ENCODE measurements at regions not wholly inside any gene's neighbourhood (a gene's known extent, or its start where the extent isn't known, plus 50 kb on each side); places are given as distances from the start of the nearest gene placed in this dataset.
A peak's percentile ranks its signal among the peaks of the same experiment; 100 is the strongest.

GRCh38 chr5:28523888-28524635, 1485.7 kb upstream of the CDH9 start:
- H3K27ac Mint-ChIP-seq = no peak overlapping the region
- no peaks in the 10 kb centered on the region for H3K27me3 Mint-ChIP-seq
- DNase-seq = no peak
- H3K36me3 Mint-ChIP-seq = no peaks in the 10 kb centered on the region
- H3K4me1 Mint-ChIP-seq = no peaks in the 10 kb centered on the region
- no peak for ATAC-seq (replicated peaks)
- H3K9me3 Mint-ChIP-seq = peaks cover 7 to 14% of the 10 kb centered on the region in 2 donors
- no peak overlapping the region for H3K4me3 Mint-ChIP-seq

- H3K4me1 Mint-ChIP-seq = no peaks in the 10 kb centered on the region
- ATAC-seq (replicated peaks) (no peak), DNase-seq (no peak)
- H3K4me3 Mint-ChIP-seq = no peak overlapping the region
- no peak overlapping the region for H3K27ac Mint-ChIP-seq
- no peaks in the 10 kb centered on the region for H3K36me3 Mint-ChIP-seq
- peaks cover 7 to 12% of the 10 kb centered on the region in 2 donors for H3K9me3 Mint-ChIP-seq
- H3K27me3 Mint-ChIP-seq = no peaks in the 10 kb centered on the region
Observed at GRCh38 chr5:28523416-28523815, 1485.0 kb upstream of the CDH9 start.

- ATAC-seq (replicated peaks) (no peak), DNase-seq (no peak)
- H3K27me3 Mint-ChIP-seq = no peaks in the 10 kb centered on the region
- no peaks in the 10 kb centered on the region for H3K4me1 Mint-ChIP-seq
- no peak overlapping the region for H3K27ac Mint-ChIP-seq
- no peaks in the 10 kb centered on the region for H3K36me3 Mint-ChIP-seq
- H3K4me3 Mint-ChIP-seq = no peak overlapping the region
- H3K9me3 Mint-ChIP-seq = peaks cover 0 to 6% of the 10 kb centered on the region in 2 donors
Observed at GRCh38 chr5:28517691-28518090, 1479.3 kb upstream of the CDH9 start.

GRCh38 chr5:28516722-28517121, 1478.3 kb upstream of the CDH9 start:
- ATAC-seq (replicated peaks) = no peak
- H3K27me3 Mint-ChIP-seq = no peaks in the 10 kb centered on the region
- no peaks in the 10 kb centered on the region for H3K36me3 Mint-ChIP-seq
- no peak overlapping the region for H3K4me3 Mint-ChIP-seq
- H3K4me1 Mint-ChIP-seq = no peaks in the 10 kb centered on the region
- no peak overlapping the region for H3K27ac Mint-ChIP-seq
- peaks cover 0 to 4% of the 10 kb centered on the region in 2 donors for H3K9me3 Mint-ChIP-seq
- no peak for DNase-seq

- Mint-ChIP-seq H3K4me1 (no peaks in the 10 kb centered on the region), H3K27ac (no peak overlapping the region), H3K36me3 (no peaks in the 10 kb centered on the region), H3K9me3 (no peaks in the 10 kb centered on the region), H3K27me3 (no peaks in the 10 kb centered on the region), H3K4me3 (no peak overlapping the region)
- no peak for DNase-seq
- ATAC-seq (replicated peaks) = no peak
Observed at GRCh38 chr5:28512648-28513047, 1474.3 kb upstream of the CDH9 start.

GRCh38 chr5:28505121-28505520, 1466.7 kb upstream of the CDH9 start:
- Mint-ChIP-seq H3K4me3 (no peak overlapping the region), H3K27me3 (no peaks in the 10 kb centered on the region), H3K4me1 (no peaks in the 10 kb centered on the region), H3K36me3 (no peaks in the 10 kb centered on the region), H3K9me3 (peaks cover 0 to 8% of the 10 kb centered on the region in 2 donors), H3K27ac (no peak overlapping the region)
- ATAC-seq (replicated peaks) = no peak
- no peak for DNase-seq

- peak overlapping the region; percentile 31 for H3K27ac Mint-ChIP-seq
- ATAC-seq (replicated peaks) = no peak
- no peak overlapping the region for H3K4me3 Mint-ChIP-seq
- no peaks in the 10 kb centered on the region for H3K36me3 Mint-ChIP-seq
- peaks cover 0 to 9% of the 10 kb centered on the region in 2 donors for H3K9me3 Mint-ChIP-seq
- DNase-seq = no peak
- H3K4me1 Mint-ChIP-seq = no peaks in the 10 kb centered on the region
- no peaks in the 10 kb centered on the region for H3K27me3 Mint-ChIP-seq
Observed at GRCh38 chr5:28500511-28500910, 1462.1 kb upstream of the CDH9 start.

- Mint-ChIP-seq H3K27ac (no peak overlapping the region), H3K4me3 (no peak overlapping the region), H3K4me1 (no peaks in the 10 kb centered on the region), H3K36me3 (no peaks in the 10 kb centered on the region), H3K27me3 (no peaks in the 10 kb centered on the region), H3K9me3 (peaks cover 0 to 6% of the 10 kb centered on the region in 2 donors)
- ATAC-seq (replicated peaks) (no peak), DNase-seq (no peak)
Observed at GRCh38 chr5:28499766-28500290, 1461.4 kb upstream of the CDH9 start.

- H3K36me3 Mint-ChIP-seq = no peaks in the 10 kb centered on the region
- H3K9me3 Mint-ChIP-seq = peaks cover 0 to 8% of the 10 kb centered on the region in 2 donors
- ATAC-seq (replicated peaks) (no peak), DNase-seq (no peak)
- no peaks in the 10 kb centered on the region for H3K27me3 Mint-ChIP-seq
- no peak overlapping the region for H3K27ac Mint-ChIP-seq
- no peaks in the 10 kb centered on the region for H3K4me1 Mint-ChIP-seq
- no peak overlapping the region for H3K4me3 Mint-ChIP-seq
Observed at GRCh38 chr5:28495876-28496275, 1457.5 kb upstream of the CDH9 start.

- Mint-ChIP-seq H3K4me3 (no peak overlapping the region), H3K27ac (no peak overlapping the region), H3K27me3 (no peaks in the 10 kb centered on the region), H3K9me3 (peaks cover 0 to 8% of the 10 kb centered on the region in 2 donors), H3K4me1 (no peaks in the 10 kb centered on the region), H3K36me3 (no peaks in the 10 kb centered on the region)
- ATAC-seq (replicated peaks) (no peak), DNase-seq (no peak)
Observed at GRCh38 chr5:28493456-28493855, 1455.1 kb upstream of the CDH9 start.

- DNase-seq = no peak
- Mint-ChIP-seq H3K4me3 (no peak overlapping the region), H3K9me3 (peaks cover 0 to 6% of the 10 kb centered on the region in 2 donors), H3K36me3 (no peaks in the 10 kb centered on the region), H3K4me1 (no peaks in the 10 kb centered on the region), H3K27me3 (no peaks in the 10 kb centered on the region), H3K27ac (no peak overlapping the region)
- ATAC-seq (replicated peaks) = no peak
Observed at GRCh38 chr5:28488752-28489151, 1450.4 kb upstream of the CDH9 start.

- Mint-ChIP-seq H3K4me3 (no peak overlapping the region), H3K4me1 (no peaks in the 10 kb centered on the region), H3K9me3 (peaks cover 0 to 2% of the 10 kb centered on the region in 2 donors), H3K36me3 (no peaks in the 10 kb centered on the region), H3K27ac (no peak overlapping the region), H3K27me3 (no peaks in the 10 kb centered on the region)
- no peak for DNase-seq
- no peak for ATAC-seq (replicated peaks)
Observed at GRCh38 chr5:28483327-28484025, 1445.1 kb upstream of the CDH9 start.

GRCh38 chr5:28473531-28474107, 1435.2 kb upstream of the CDH9 start:
- DNase-seq = no peak
- Mint-ChIP-seq H3K36me3 (no peaks in the 10 kb centered on the region), H3K4me3 (no peak overlapping the region), H3K9me3 (peaks cover 0 to 3% of the 10 kb centered on the region in 2 donors), H3K27ac (no peak overlapping the region), H3K27me3 (no peaks in the 10 kb centered on the region), H3K4me1 (no peaks in the 10 kb centered on the region)
- no peak for ATAC-seq (replicated peaks)

- H3K9me3 Mint-ChIP-seq = peaks cover 2 to 6% of the 10 kb centered on the region in 2 donors
- H3K4me1 Mint-ChIP-seq = peaks cover 0 to 2% of the 10 kb centered on the region in 2 donors
- no peak overlapping the region for H3K27ac Mint-ChIP-seq
Observed at GRCh38 chr5:28468166-28468565, 1429.8 kb upstream of the CDH9 start.

GRCh38 chr5:28463728-28464127, 1425.3 kb upstream of the CDH9 start:
- peaks cover 0 to 2% of the 10 kb centered on the region in 2 donors for H3K4me1 Mint-ChIP-seq
- peaks cover 2 to 3% of the 10 kb centered on the region in 2 donors for H3K9me3 Mint-ChIP-seq
- no peak overlapping the region for H3K4me3 Mint-ChIP-seq
- no peak overlapping the region for H3K27ac Mint-ChIP-seq
- no peaks in the 10 kb centered on the region for H3K36me3 Mint-ChIP-seq
- H3K27me3 Mint-ChIP-seq = no peaks in the 10 kb centered on the region
- no peak for ATAC-seq (replicated peaks)
- DNase-seq = no peak

More at GRCh38 chr5:28468166-28468565, 1429.8 kb upstream of the CDH9 start:
- ATAC-seq (replicated peaks) (peak; percentile 91), DNase-seq (no peak)
- Mint-ChIP-seq H3K4me3 (no peak overlapping the region), H3K36me3 (no peaks in the 10 kb centered on the region), H3K27me3 (no peaks in the 10 kb centered on the region)
